ENCODE measurements at regions not wholly inside any gene's neighbourhood (a gene's known extent, or its start where the extent isn't known, plus 50 kb on each side); places are given as distances from the start of the nearest gene placed in this dataset.
"Not testable (repeated sequence)": the region's sequence is repeated elsewhere in the genome, so short reads cannot be mapped to it uniquely, and the experiment has no call there.

DNA sequence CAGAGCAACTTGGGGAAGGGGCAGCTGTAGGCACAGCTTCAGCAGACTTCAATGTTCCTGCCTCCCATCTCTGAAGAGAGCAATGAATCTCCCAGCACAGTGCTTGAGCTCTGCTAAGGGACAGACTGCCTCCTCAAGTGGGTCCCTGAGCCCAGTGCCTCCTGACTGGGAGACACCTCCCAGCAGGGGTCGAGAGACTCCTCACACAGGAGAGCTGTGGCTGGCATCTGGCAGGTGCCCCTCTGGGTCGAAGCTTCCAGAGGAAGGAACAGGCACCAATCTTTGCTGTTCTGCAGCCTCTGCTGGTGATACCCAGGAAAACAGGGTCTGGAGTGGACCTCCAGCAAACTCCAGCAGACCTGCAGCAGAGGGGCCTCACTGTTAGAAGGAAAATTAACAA lies 563.8 kb downstream of the RWDD3 start:
- not testable (repeated sequence) for DNase-seq

GRCh38 chr1:95806171-95806570 lies 572.2 kb downstream of the RWDD3 start:
- DNase-seq = no peak

GRCh38 chr1:95809391-95809790 lies 575.4 kb downstream of the RWDD3 start:
- DNase-seq = no peak

DNA sequence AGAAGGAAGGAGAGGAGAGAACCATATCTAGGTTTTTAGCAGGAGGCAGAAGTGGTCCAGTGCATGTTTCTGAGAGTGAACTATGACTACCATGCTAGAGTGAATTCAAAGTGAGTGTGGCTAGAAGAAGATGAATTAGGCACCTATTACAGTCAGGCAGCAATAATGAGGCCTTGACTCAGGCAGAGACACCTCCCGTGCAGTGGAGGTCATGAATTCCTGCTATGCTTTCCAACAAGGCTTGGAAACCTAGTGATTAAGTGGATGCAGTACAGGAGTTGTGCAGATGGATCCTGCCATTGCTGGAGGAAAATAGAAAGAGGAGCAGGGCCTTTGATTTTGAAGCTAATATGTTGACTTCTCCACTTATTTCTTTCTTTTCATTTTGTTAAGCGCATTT lies 581.5 kb downstream of the RWDD3 start:
- DNase-seq = no peak

DNA sequence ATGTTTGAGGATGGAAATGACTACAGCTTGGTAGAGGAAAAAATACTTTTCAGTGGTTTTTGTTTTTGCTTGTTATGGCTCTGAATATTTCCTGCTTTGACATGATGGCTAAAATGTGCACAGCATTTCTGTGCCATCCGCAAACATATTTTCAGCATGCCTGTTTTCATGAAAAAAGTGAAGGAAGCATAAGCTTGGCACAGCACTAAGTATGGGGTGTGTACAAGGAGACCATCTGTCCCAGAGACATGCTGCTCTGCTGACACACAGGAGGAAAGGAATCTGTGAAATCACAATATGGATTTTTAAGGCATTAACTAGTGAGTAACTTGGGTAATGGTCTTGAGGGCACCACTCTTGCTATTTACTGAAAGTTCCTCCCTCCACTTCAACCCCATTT lies 595.5 kb downstream of the RWDD3 start:
- DNase-seq = no peak

DNA sequence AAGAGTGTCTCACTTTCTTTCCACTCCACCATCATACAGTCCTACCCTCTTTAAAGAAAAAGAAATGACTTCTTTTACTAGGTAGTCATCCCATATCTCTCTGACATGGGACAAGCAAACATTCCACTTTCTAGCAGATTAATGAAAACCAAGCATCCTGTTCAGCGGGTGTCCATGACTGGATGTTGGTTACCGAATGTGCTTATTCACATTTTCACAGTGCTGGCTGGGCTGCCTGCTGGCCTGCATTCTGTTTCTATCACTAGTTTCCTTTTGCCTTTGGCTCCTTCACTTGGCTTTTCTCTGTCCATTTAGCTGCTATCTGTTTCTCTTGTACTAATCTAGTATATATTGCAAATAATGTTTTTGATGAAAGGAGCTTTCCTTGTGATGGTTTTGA lies 598.4 kb downstream of the RWDD3 start:
- DNase-seq = no peak

DNA sequence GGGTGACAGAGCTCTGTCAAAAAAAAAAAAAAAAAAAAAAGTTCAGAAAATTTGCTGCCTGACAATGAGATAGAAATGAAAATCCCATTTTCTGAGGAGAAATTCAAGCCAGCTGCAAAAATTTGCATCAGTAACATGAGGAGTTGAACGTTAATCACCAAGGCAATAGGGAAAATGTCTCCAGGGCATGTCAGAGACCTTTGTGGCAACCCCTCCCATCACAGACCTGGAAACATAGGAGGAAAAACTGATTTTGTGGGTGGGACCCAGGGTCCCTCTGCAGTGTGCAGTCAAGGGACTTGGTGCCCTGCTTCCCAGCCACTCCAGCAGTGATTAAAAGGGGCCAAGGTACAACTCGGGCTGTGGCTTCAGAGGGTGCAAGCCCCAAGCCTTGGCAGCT lies 615.4 kb downstream of the RWDD3 start:
- no peak for DNase-seq

GRCh38 chr1:95850165-95850649 lies 616.2 kb downstream of the RWDD3 start:
- DNase-seq = no peak

- no peak for DNase-seq
Observed at GRCh38 chr1:95850763-95851162, 616.8 kb downstream of the RWDD3 start.

GRCh38 chr1:95852483-95853070 lies 618.6 kb downstream of the RWDD3 start:
- no peak for DNase-seq

GRCh38 chr1:95854457-95854856 lies 620.4 kb downstream of the RWDD3 start:
- DNase-seq = no peak

DNA sequence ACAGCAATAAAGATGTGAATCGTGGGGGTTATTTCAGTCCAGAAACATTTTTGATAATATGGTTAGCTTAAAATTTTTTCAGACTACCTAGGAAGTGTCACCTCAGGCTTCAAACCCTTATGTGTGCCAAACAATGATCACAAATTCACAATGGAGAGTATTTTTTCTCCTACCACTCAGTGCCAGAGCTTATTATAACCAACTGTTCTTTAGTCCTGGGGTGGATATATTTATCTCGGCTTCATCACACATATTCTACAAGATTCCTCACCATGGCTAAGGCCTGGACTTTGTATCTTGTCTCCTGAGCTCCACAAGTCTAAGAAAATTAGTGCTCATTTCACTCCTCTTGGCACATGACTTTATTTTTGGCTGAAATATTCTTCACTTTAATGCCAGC lies 629.1 kb downstream of the RWDD3 start:
- DNase-seq = no peak

DNA sequence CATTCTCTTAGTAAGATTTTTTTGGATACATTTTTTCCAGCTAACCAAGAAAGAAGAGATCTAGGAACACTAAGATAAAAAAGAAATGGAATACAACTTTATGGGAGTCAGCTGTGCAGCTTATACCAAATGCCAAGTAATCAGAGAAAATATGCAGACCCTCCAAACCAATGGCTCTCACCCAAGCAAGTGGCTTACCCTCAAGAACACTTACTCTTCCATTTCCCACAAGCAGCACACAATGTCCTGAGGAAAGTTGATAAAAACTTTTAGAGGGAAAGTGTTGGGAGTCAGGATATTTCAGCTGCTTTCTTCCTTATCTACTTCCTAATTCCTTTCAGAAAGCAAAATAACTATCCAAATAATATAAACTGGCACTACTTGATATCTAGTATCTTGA lies 631.8 kb downstream of the RWDD3 start:
- DNase-seq = no peak

GRCh38 chr1:95876276-95876675 lies 642.3 kb downstream of the RWDD3 start:
- no peak for DNase-seq

GRCh38 chr1:95879498-95880050 lies 645.6 kb downstream of the RWDD3 start:
- peak; percentile 10 for DNase-seq

GRCh38 chr1:95888941-95889390 lies 655.0 kb downstream of the RWDD3 start:
- no peak for DNase-seq

GRCh38 chr1:95889400-95889799 lies 655.4 kb downstream of the RWDD3 start:
- DNase-seq = no peak

GRCh38 chr1:95893921-95894320 lies 659.9 kb downstream of the RWDD3 start:
- DNase-seq = no peak

DNA sequence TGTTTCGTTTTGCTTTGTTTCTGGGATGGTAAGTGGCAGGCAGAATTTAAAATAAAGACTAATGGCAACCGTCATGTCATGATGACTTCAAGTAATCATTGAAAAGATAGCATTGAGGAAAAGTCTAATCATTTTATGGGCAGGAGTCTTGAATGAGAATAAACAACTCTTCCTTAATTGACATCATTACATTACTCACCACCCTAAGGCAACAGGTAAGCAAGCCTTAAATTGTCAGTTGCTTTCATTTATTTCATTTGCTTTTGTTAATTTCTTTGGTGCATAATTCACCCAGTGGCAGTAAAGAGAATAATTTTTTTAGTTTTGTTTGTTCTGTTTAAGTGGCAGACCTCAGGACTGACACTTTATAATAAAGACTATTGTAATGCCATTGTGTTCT lies 669.0 kb downstream of the RWDD3 start:
- no peak for DNase-seq

DNA sequence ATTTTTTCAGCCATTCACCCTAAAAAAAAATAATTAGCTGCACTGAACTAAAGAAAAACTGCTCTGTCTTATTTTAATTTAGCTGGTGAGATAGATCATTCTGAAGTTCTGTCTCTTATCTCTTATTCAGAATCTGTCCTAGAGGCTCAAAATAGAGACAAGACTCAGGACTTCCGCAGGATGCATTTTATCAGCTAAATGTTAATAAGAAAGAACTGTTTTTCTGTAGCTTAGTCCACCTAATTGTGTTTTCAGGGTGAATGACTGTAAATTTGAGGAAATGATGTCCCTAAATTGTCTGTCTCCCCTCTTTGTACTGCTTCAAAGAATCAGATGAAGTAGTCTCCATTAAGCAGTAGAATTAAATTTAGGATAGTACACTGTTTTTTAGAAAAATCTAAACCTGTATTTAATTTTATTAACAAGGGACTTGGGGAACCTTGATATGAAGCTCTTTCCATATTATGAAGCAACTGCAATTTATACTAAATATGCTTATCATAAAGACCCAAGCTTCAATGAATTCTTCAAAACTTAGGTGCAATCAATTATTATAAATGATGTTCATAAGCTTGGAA lies 671.9 kb downstream of the RWDD3 start:
- no peak for DNase-seq

GRCh38 chr1:95911739-95912138 lies 677.7 kb downstream of the RWDD3 start:
- DNase-seq = not testable (repeated sequence)

DNA sequence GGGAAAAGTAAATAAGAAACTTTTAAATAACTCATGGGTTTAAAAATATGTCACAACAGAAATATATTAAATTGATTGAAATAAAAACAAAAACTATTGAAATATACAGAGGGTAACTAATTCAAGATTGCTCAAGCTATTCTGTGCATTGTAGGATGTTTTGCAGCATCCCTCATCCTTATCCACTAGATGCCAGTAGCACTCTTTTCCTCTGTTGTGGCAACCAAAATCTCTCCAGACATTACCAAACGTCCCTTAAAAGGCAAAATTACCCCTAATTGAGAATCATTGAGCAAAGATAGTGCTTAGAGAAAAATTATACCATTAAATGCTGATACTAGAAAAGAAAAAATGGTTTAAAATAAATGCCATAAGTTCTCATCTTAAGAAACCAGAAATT lies 682.6 kb downstream of the RWDD3 start:
- DNase-seq = no peak

DNA sequence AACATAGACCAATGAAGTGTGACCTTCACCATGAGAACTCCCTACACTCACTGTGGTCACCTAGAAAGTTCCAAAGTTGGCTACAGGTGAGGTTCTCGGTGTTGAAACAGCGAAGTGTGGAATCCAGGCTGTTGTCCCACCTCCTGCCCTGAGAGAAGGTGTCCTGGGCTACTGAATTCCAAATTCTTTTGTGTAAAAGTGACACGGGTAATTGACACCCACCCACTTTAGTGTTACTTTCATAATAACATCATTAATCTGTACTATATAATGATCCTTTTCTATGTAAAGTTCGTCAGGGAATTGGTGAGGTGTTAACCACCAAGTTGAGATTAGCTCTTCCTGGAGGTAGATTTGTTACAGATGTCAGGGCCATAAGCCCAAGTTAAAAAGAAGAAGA lies 690.7 kb downstream of the RWDD3 start:
- DNase-seq = no peak

GRCh38 chr1:95926331-95926730 lies 692.3 kb downstream of the RWDD3 start:
- DNase-seq = no peak

- DNase-seq = no peak
Observed at GRCh38 chr1:95927061-95927460, 693.1 kb downstream of the RWDD3 start.
